ENCODE measurements at regions not wholly inside any gene's neighbourhood (a gene's known extent, or its start where the extent isn't known, plus 50 kb on each side); places are given as distances from the start of the nearest gene placed in this dataset.

DNA sequence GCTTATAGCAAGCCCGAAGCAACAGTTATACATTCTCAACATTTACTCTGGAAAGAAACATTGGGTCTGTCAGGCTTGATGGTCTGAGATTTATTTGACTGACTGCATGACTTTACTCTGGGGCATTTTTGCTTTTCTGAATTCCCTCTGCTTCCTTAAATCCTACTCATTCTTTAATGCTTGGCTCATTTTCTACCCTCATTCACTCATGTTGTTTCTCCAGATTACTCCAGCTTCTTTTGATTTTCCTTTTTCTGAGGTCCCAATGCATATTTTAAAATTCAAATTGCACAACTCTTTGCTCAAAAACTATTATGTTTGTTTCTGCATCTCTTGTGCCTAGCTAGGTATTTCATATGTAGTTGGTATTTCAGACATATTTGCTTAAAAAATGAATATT is 2002.9 kb upstream of the NUDT12 start:
- TF ChIP-seq, protein P1, sequence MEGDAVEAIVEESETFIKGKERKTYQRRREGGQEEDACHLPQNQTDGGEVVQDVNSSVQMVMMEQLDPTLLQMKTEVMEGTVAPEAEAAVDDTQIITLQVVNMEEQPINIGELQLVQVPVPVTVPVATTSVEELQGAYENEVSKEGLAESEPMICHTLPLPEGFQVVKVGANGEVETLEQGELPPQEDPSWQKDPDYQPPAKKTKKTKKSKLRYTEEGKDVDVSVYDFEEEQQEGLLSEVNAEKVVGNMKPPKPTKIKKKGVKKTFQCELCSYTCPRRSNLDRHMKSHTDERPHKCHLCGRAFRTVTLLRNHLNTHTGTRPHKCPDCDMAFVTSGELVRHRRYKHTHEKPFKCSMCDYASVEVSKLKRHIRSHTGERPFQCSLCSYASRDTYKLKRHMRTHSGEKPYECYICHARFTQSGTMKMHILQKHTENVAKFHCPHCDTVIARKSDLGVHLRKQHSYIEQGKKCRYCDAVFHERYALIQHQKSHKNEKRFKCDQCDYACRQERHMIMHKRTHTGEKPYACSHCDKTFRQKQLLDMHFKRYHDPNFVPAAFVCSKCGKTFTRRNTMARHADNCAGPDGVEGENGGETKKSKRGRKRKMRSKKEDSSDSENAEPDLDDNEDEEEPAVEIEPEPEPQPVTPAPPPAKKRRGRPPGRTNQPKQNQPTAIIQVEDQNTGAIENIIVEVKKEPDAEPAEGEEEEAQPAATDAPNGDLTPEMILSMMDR (IDR thresholded peaks at IDR 0.05), result no peak
- TF ChIP-seq EP300 (IDR thresholded peaks at IDR 0.05) (no peak), POLR2A (IDR thresholded peaks at IDR 0.05) (no peak)

Data from sigmoid colon (tissue), 4 donors.